OCI-LY3 (cell line): ENCODE measurements at regions not wholly inside any gene's neighbourhood (a gene's known extent, or its start where the extent isn't known, plus 50 kb on each side); places are given as distances from the start of the nearest gene placed in this dataset.

Experiments used
- H2AFZ ChIP-seq: fragments of 200-600, 300-600 bp; shearing (Covaris generic); 2 replicates; pipeline ENCODE4 v1.6.0; 2014; ENCODE audit warnings: antibody characterized with exemption, low read depth, low read length
- H3K27ac ChIP-seq: fragments of 200-600, 300-600 bp; sonication (generic); 2 replicates; pipeline ENCODE4 v1.5.1; 2014; ENCODE audit warnings: mild to moderate bottlenecking, low read length, moderate library complexity, mixed read lengths
- H3K27me3 ChIP-seq: fragments of 200-600, 300-600 bp; sonication (generic); 2 replicates; pipeline ENCODE4 v1.6.1; 2014; ENCODE audit warnings: low read depth, low read length, mixed read lengths
- H3K36me3 ChIP-seq: fragments of 200-600, 300-600 bp; sonication (generic); replicated peaks from 2 replicates; pipeline ENCODE3; 2014; ENCODE audit warnings: low read depth, low read length, mixed read lengths
- H3K4me1 ChIP-seq: fragments of 300-600, 200-600 bp; sonication (generic); 2 replicates; pipeline ENCODE4 v1.6.1; 2014; ENCODE audit warnings: low read length, mixed read lengths
- H3K4me2 ChIP-seq: fragments of 200-600, 300-600 bp; sonication (generic); 2 replicates; pipeline ENCODE4 v1.6.1; 2014; ENCODE audit warnings: low read length, mixed read lengths
- H3K4me3 ChIP-seq: fragments of 300-600, 200-600 bp; sonication (generic); 2 replicates; pipeline ENCODE4 v1.5.1; 2014; ENCODE audit warnings: antibody characterized with exemption, mild to moderate bottlenecking, low read length, moderate library complexity
- H3K79me2 ChIP-seq: fragments of 300-600, 200-600 bp; shearing (Covaris generic); 2 replicates; pipeline ENCODE4 v1.6.1; 2014; ENCODE audit warnings: mild to moderate bottlenecking, low read length, mixed read lengths
- H3K9ac ChIP-seq: fragments of 300-600, 200-600 bp; shearing (Covaris generic); 2 replicates; pipeline ENCODE4 v1.6.0; 2014; ENCODE audit warnings: mild to moderate bottlenecking, low read length, moderate library complexity
- H3K9me3 ChIP-seq: fragments of 200-600, 300-600 bp; shearing (Covaris generic); 2 replicates; pipeline ENCODE4 v1.6.1; 2014; ENCODE audit warnings: low read length, mixed read lengths; ENCODE audit not compliant: insufficient read depth
- H4K20me1 ChIP-seq: fragments of 200-600, 300-600 bp; sonication (generic); 2 replicates; pipeline ENCODE4 v1.6.1; 2016; ENCODE audit warnings: low read length, mixed read lengths; ENCODE audit not compliant: insufficient read depth
- CTCF ChIP-seq: fragments of 200-600, 300-600 bp; sonication (generic); IDR thresholded peaks from 2 replicates; pipeline ENCODE4 v1.5.1; 2014; ENCODE audit warnings: antibody characterized with exemption, low read length, low read depth
- EZH2phosphoT487 ChIP-seq: fragments of 200-600 bp; shearing (Covaris generic); IDR thresholded peaks from 2 replicates; pipeline ENCODE4 v1.6.1; 2018; ENCODE audit warnings: antibody characterized with exemption, mixed run types, low read depth

- H3K4me3 ChIP-seq = no peak overlapping the region
- no peak overlapping the region for H3K27ac ChIP-seq
- H2AFZ ChIP-seq = no peak overlapping the region
- no peaks in the 10 kb centered on the region for H3K9me3 ChIP-seq
- no peaks in the 10 kb centered on the region for H3K4me1 ChIP-seq
- no peaks in the 10 kb centered on the region for H3K27me3 ChIP-seq
- H4K20me1 ChIP-seq = no peaks in the 10 kb centered on the region
- H3K4me2 ChIP-seq = no peak overlapping the region
- H3K36me3 ChIP-seq = no peaks in the 10 kb centered on the region
- TF ChIP-seq EZH2phosphoT487 (no peak), CTCF (no peak)
- H3K9ac ChIP-seq = no peak overlapping the region
- H3K79me2 ChIP-seq = no peaks in the 10 kb centered on the region
These were observed 216.7 kb downstream of the EMX2 start for GRCh38 chr10:117759266-117759665.

GRCh38 chr10:117761695-117762094, 219.1 kb downstream of the EMX2 start:
- H3K79me2 ChIP-seq = no peaks in the 10 kb centered on the region
- H2AFZ ChIP-seq = no peak overlapping the region
- no peaks in the 10 kb centered on the region for H4K20me1 ChIP-seq
- no peak overlapping the region for H3K4me2 ChIP-seq
- no peaks in the 10 kb centered on the region for H3K4me1 ChIP-seq
- no peaks in the 10 kb centered on the region for H3K27me3 ChIP-seq
- H3K9me3 ChIP-seq = no peaks in the 10 kb centered on the region
- H3K9ac ChIP-seq = no peak overlapping the region
- no peaks in the 10 kb centered on the region for H3K36me3 ChIP-seq
- H3K4me3 ChIP-seq = no peak overlapping the region
- H3K27ac ChIP-seq = no peak overlapping the region
- TF ChIP-seq CTCF (no peak), EZH2phosphoT487 (no peak)

- Histone ChIP-seq H2AFZ (no peak overlapping the region), H3K4me1 (no peaks in the 10 kb centered on the region), H3K79me2 (no peaks in the 10 kb centered on the region), H3K4me3 (no peak overlapping the region), H4K20me1 (no peaks in the 10 kb centered on the region), H3K27me3 (no peaks in the 10 kb centered on the region), H3K9me3 (no peaks in the 10 kb centered on the region), H3K27ac (no peak overlapping the region), H3K4me2 (no peak overlapping the region), H3K36me3 (no peaks in the 10 kb centered on the region), H3K9ac (no peak overlapping the region)
- TF ChIP-seq CTCF = no peak
- TF ChIP-seq EZH2phosphoT487 = no peak
These were observed 219.7 kb downstream of the EMX2 start for GRCh38 chr10:117762126-117762818.

GRCh38 chr10:117762819-117763172, 220.2 kb downstream of the EMX2 start:
- Histone ChIP-seq H3K4me1 (no peaks in the 10 kb centered on the region), H2AFZ (no peak overlapping the region), H3K27ac (no peak overlapping the region), H3K9me3 (no peaks in the 10 kb centered on the region), H3K27me3 (no peaks in the 10 kb centered on the region), H3K4me3 (no peak overlapping the region), H3K79me2 (no peaks in the 10 kb centered on the region), H3K4me2 (no peak overlapping the region), H3K36me3 (no peaks in the 10 kb centered on the region), H3K9ac (no peak overlapping the region), H4K20me1 (no peaks in the 10 kb centered on the region)
- no peak for TF ChIP-seq EZH2phosphoT487
- TF ChIP-seq CTCF = no peak
